MM.1S (cell line): ENCODE measurements at regions not wholly inside any gene's neighbourhood (a gene's known extent, or its start where the extent isn't known, plus 50 kb on each side); places are given as distances from the start of the nearest gene placed in this dataset.

Source experiments
- EZH2 ChIP-seq: fragments of 300-600 bp; sonication (generic); optimal IDR thresholded peaks from 2 replicates; pipeline ENCODE3; 2017; ENCODE audit warnings: low read depth, mild to moderate bottlenecking, antibody characterized with exemption, low read length, mixed read lengths
- TF ChIP-seq, protein P1 (sequence below): fragments of 300-600 bp; sonication (generic); IDR thresholded peaks from 2 replicates; pipeline ENCODE4 v1.5.1; 2016; ENCODE audit warnings: antibody characterized with exemption, low read length, mixed read lengths

DNA sequence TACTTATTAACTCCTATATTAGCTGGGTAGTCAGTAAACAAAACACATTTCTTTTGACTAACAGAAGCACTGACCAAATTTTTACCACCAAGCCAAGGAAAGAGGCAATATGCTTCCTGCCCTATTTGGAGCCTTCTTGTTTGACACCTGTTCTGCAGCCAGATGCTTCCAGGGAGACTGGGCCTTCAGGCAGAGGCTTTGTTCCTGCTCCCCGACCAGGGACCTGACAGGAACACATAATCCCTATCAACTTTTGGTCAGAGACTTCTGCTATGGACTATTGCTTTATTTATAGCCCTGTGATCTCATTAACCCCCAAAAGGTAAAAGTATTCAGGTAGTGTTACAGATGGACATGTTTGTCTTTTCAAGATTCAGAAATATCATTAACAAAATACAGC, 541.3 kb downstream of the NTRK3 start:
- TF ChIP-seq EZH2: no peak
- TF ChIP-seq, protein P1, sequence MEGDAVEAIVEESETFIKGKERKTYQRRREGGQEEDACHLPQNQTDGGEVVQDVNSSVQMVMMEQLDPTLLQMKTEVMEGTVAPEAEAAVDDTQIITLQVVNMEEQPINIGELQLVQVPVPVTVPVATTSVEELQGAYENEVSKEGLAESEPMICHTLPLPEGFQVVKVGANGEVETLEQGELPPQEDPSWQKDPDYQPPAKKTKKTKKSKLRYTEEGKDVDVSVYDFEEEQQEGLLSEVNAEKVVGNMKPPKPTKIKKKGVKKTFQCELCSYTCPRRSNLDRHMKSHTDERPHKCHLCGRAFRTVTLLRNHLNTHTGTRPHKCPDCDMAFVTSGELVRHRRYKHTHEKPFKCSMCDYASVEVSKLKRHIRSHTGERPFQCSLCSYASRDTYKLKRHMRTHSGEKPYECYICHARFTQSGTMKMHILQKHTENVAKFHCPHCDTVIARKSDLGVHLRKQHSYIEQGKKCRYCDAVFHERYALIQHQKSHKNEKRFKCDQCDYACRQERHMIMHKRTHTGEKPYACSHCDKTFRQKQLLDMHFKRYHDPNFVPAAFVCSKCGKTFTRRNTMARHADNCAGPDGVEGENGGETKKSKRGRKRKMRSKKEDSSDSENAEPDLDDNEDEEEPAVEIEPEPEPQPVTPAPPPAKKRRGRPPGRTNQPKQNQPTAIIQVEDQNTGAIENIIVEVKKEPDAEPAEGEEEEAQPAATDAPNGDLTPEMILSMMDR: no peak
